Effector memory CD8-positive, alpha-beta T cell (primary cell): ENCODE measurements at regions not wholly inside any gene's neighbourhood (a gene's known extent, or its start where the extent isn't known, plus 50 kb on each side); places are given as distances from the start of the nearest gene placed in this dataset.

Experiments used
- ATAC-seq: fragments of 150-1000 bp; cut with Tn5 transposase; replicated peaks from 2 replicates; pipeline ENCODE4 v1.10.0; 2021; ENCODE audit warnings: mild to moderate bottlenecking, moderate library complexity
- DNase-seq, 3 experiments: peaks; one replicate each; pipeline ENCODE4 v3.0.0; 2021
- H3K27ac Mint-ChIP-seq, 2 donors: one replicate each; pipeline ENCODE4 v1.8.0; 2022; ENCODE audit warnings: mild to moderate bottlenecking in 2 of 2, mixed read lengths in 2 of 2, moderate library complexity in 2 of 2
- H3K27me3 Mint-ChIP-seq, 2 donors: one replicate each; pipeline ENCODE4 v1.8.0; 2022; ENCODE audit warnings: mixed read lengths in 2 of 2
- H3K36me3 Mint-ChIP-seq: one replicate; pipeline ENCODE4 v1.8.0; 2022; ENCODE audit warnings: mild to moderate bottlenecking, moderate library complexity, mixed read lengths; ENCODE audit not compliant: insufficient read depth
- H3K4me1 Mint-ChIP-seq, 2 donors: one replicate each; pipeline ENCODE4 v1.8.0; 2022; ENCODE audit warnings: low read depth in 2 of 2, mixed read lengths in 2 of 2
- H3K4me3 Mint-ChIP-seq, 2 donors: one replicate each; pipeline ENCODE4 v1.8.0; 2022; ENCODE audit warnings: mild to moderate bottlenecking in 2 of 2, mixed read lengths in 2 of 2, moderate library complexity in 2 of 2
- H3K9me3 Mint-ChIP-seq, 2 donors: one replicate each; pipeline ENCODE4 v1.8.0; 2022; ENCODE audit warnings: mixed read lengths in 2 of 2

- no peak overlapping the region for H3K4me3 Mint-ChIP-seq
- no peaks in the 10 kb centered on the region for H3K36me3 Mint-ChIP-seq
- H3K27me3 Mint-ChIP-seq = peaks cover 16 to 26% of the 10 kb centered on the region in 2 donors
Observed at GRCh38 chr2:101528501-101528900, 53.6 kb upstream of the RFX8 start.

GRCh38 chr2:101524806-101525430 is 50.0 kb upstream of the RFX8 start:
- Mint-ChIP-seq H3K36me3 (no peaks in the 10 kb centered on the region), H3K4me1 (peaks cover 0 to 2% of the 10 kb centered on the region in 2 donors), H3K9me3 (no peaks in the 10 kb centered on the region), H3K4me3 (no peak overlapping the region), H3K27ac (no peak overlapping the region), H3K27me3 (peaks cover 24 to 26% of the 10 kb centered on the region in 2 donors)
- ATAC-seq (no peak), DNase-seq (no peak)

More at GRCh38 chr2:101528501-101528900, 53.6 kb upstream of the RFX8 start:
- H3K9me3 Mint-ChIP-seq = no peaks in the 10 kb centered on the region
- H3K27ac Mint-ChIP-seq = no peak overlapping the region
- no peaks in the 10 kb centered on the region for H3K4me1 Mint-ChIP-seq
- DNase-seq = no peak
- no peak for ATAC-seq
